ENCODE measurements at regions not wholly inside any gene's neighbourhood (a gene's known extent, or its start where the extent isn't known, plus 50 kb on each side); places are given as distances from the start of the nearest gene placed in this dataset.

GRCh38 chr17:77349976-77350830, 209.4 kb downstream of the SEC14L1 start:
- peak; percentile 50 for DNase-seq (ENCODE audit: low spot score)
- Histone ChIP-seq H3K4me1 (peaks cover 0 to 37% of the 10 kb centered on the region in 2 donors), H3K9me3 (no peaks in the 10 kb centered on the region), H3K27me3 (no peaks in the 10 kb centered on the region), H3K4me3 (no peak overlapping the region), H3K36me3 (no peaks in the 10 kb centered on the region), H3K27ac (peak overlapping the region in 1 of 2 donors; percentile 7)
- no peak for TF ChIP-seq CTCF (IDR thresholded peaks at IDR 0.05)

GRCh38 chr17:77352441-77352840, 211.7 kb downstream of the SEC14L1 start:
- no peaks in the 10 kb centered on the region for H3K9me3 ChIP-seq
- no peak for TF ChIP-seq CTCF (IDR thresholded peaks at IDR 0.05)
- H3K36me3 ChIP-seq: no peaks in the 10 kb centered on the region
- no peak overlapping the region for H3K27ac ChIP-seq
- DNase-seq (ENCODE audit: low spot score): peak; percentile 18
- no peak overlapping the region for H3K4me3 ChIP-seq
- H3K4me1 ChIP-seq: peaks cover 0 to 37% of the 10 kb centered on the region in 2 donors
- no peaks in the 10 kb centered on the region for H3K27me3 ChIP-seq

- Histone ChIP-seq H3K9me3 (no peaks in the 10 kb centered on the region), H3K27me3 (no peaks in the 10 kb centered on the region), H3K4me1 (peaks cover 0 to 37% of the 10 kb centered on the region in 2 donors), H3K36me3 (no peaks in the 10 kb centered on the region), H3K27ac (no peak overlapping the region), H3K4me3 (no peak overlapping the region)
- TF ChIP-seq CTCF (IDR thresholded peaks at IDR 0.05): no peak
- DNase-seq (ENCODE audit: low spot score): peak; percentile 30
Measured at GRCh38 chr17:77352996-77353395, 212.2 kb downstream of the SEC14L1 start.

- Histone ChIP-seq H3K9me3 (no peaks in the 10 kb centered on the region), H3K27me3 (no peaks in the 10 kb centered on the region), H3K36me3 (no peaks in the 10 kb centered on the region), H3K27ac (peak overlapping the region in 1 of 2 donors; percentile 58), H3K4me1 (peaks cover 0 to 37% of the 10 kb centered on the region in 2 donors), H3K4me3 (no peak overlapping the region)
- TF ChIP-seq CTCF (IDR thresholded peaks at IDR 0.05): no peak
- peak; percentile 55 for DNase-seq (ENCODE audit: low spot score)
Measured at GRCh38 chr17:77353684-77354419, 213.1 kb downstream of the SEC14L1 start.

- no peak for TF ChIP-seq CTCF (IDR thresholded peaks at IDR 0.05)
- Histone ChIP-seq H3K4me1 (peaks cover 0 to 37% of the 10 kb centered on the region in 2 donors), H3K27me3 (no peaks in the 10 kb centered on the region), H3K36me3 (no peaks in the 10 kb centered on the region), H3K4me3 (no peak overlapping the region), H3K9me3 (no peaks in the 10 kb centered on the region), H3K27ac (peak overlapping the region in 1 of 2 donors; percentile 58)
- DNase-seq (ENCODE audit: low spot score): no peak
Measured at GRCh38 chr17:77354420-77354669, 213.6 kb downstream of the SEC14L1 start.

Data from right atrium auricular region (tissue), 2 donors.